ENCODE measurements at regions not wholly inside any gene's neighbourhood (a gene's known extent, or its start where the extent isn't known, plus 50 kb on each side); places are given as distances from the start of the nearest gene placed in this dataset.
"Not testable (repeated sequence)": the region's sequence is repeated elsewhere in the genome, so short reads cannot be mapped to it uniquely, and the experiment has no call there.

- DNase-seq = no peak
Measured at GRCh38 chr7:91719008-91719407, 161.5 kb downstream of the MTERF1 start.

DNA sequence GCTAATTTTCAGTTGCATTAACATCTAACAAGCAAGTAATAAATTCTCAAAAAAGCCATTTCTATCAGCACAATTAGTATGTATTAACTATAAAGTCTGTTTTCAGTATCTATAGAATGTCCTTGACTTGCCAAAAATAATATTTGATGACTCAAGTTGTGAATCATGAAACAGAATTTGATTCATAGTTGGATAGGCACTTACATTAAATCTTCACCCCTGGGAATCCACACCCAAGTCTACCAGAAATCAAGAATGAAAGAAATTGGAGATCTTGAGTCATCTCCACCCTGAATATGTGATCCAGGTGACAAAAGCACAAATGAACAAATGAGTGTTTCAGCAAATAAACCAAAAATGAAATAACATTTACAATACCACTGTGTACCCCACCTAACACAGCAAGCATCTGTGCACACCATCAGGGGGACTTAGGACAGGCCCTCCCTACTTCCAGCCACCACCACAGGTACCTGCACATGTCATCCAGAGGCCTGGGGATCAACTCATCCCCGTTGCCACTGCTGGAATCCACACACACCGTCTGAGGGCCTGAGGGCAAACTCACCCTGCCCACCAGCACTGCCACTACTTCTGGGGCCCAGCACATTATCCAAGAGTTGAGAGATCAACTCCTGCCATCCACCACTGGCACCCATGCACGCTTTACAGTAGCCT lies 160.1 kb downstream of the MTERF1 start:
- DNase-seq = no peak

DNA sequence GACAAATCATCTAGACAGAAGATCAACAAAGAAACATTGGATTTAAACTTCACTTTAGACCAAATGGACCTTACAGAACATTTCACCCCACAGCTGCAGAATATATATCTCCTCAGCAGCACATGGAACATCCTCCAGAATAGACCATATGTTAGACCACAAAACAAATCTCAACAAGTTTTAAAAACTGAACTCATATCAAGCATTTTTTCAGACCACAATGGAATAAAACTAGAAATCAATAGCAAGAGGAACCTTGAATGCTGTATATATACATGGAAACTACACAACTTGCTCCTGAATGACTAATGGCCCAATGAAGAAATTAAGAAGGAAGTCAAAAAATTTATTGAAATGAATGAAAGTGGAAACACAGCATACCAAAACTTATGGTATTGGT lies 157.7 kb downstream of the MTERF1 start:
- DNase-seq = no peak

DNA sequence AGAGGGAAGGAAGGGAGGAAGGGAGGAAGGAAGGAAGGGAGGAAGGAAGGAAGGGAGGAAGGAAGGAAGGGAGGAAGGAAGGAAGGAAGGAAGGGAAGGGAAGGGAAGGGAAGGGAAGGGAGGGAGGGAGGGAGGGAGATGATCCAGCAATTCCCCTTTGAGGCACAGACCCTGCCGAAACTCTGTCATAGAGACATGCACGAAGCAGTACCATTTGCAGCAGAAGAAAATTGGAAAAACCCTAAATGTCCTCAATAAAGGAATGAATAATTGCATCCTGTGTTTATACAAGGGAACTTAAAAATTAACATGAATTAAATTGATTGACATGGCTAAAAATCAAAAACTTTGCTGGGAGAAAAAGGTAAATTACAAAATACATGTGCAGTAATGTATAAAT lies 151.5 kb downstream of the MTERF1 start:
- DNase-seq = not testable (repeated sequence)

- no peak for DNase-seq
Measured at GRCh38 chr7:91731976-91732375, 148.5 kb downstream of the MTERF1 start.

DNA sequence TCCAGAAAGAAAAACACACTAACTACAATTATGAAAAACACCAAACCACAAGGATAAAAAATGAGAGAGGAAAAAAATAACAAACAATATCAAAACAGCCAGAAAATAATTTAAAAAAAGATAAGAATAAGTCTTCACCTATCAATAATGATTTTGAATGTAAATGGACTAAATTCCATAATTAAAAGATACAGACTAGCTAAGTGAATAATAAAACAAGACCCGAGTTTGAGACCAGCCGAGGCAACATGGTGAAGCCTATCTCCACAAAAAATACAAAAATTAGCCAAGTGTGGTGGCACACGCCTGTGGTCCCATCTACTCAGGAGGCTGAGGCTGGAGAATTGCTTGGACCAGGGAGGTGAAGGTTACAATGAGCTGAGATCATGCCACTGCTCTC lies 131.1 kb downstream of the MTERF1 start:
- DNase-seq = no peak

DNA sequence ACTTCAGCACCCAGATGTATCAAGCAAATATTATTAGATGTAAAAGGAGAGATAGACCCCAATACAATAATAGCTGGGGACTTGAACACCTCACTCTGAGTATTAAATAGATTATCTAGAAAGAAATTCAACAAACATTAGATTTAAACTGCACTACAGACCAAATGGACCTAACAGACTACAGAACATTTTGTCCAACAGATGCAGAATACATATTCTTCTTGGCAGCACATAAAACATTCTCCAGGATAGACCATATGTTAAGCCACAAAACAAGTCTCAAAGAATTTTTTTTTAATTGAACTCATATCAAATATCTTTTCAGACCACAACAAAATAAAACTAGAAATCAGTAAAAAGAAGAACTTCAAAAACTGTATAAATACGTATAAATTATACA lies 130.4 kb downstream of the MTERF1 start:
- no peak for DNase-seq

DNA sequence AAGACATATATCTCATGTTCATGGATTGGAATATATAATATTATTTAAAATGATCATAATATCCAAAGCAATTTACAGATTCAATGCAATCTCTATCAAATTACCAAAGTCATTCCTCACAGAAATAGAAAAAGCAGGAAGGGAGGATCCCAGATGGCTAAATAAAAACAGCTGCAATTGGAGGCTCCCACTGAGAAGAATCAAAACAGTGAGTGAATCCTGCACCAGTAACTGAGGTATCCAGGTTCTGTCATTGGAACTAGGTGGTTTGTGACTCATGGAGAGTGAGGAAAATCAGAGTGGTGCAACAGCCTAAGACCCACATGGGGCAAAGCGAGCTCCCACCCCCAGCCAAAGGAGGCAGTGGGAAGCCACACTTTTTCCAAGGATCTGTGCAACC lies 128.4 kb downstream of the MTERF1 start:
- no peak for DNase-seq

DNA sequence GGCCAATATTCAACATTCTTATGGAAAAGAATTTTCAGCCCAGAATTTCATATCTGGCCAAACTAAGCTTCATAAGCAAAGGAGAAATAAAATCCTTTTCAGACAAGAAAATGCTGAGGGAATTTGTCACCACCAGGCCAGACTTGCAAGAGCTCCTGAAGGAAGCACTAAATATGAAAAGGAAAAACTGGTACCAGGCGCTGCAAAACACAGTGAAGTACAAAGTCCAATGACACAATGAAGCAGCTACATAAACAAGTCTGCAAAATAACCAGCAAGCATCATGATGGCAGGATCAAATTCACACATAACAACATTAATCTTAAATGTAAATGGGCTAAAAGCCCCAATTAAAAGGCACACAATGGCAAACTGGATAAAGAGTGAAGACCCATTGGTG lies 126.2 kb downstream of the MTERF1 start:
- DNase-seq = not testable (repeated sequence)

- not testable (repeated sequence) for DNase-seq
Measured at GRCh38 chr7:91755121-91755520, 125.4 kb downstream of the MTERF1 start.

DNA sequence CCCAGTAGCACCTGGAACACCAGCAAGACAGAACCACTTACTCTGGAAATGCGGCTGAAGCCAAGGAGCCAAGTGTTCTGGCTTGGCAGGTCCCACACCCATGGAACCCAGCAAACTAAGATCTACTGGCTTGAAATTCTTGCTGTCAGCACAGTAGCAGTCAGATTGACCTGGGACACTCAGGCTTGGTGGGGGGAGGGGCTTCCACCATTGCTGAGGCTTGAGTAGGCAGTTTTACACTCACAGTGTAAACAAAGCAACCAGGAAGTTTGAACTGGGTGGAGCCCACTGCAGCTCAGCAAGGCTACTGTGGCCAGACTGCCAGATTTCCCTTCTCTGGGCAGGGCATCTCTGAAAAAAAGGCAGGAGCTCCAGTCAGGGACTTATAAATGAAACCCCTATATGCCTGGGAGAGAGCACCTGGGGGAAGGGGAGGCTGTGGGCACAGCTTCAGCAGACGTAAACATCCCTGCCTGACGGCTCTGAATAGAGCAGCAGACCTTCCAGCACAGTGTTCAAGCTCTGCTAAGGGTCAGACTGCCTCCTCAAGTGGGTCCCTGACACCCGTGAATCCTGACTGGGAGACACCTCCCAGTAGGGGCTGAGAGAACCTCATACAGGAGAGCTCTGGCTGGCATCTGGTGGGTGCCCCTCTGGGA lies 121.2 kb downstream of the MTERF1 start:
- no peak for DNase-seq

DNA sequence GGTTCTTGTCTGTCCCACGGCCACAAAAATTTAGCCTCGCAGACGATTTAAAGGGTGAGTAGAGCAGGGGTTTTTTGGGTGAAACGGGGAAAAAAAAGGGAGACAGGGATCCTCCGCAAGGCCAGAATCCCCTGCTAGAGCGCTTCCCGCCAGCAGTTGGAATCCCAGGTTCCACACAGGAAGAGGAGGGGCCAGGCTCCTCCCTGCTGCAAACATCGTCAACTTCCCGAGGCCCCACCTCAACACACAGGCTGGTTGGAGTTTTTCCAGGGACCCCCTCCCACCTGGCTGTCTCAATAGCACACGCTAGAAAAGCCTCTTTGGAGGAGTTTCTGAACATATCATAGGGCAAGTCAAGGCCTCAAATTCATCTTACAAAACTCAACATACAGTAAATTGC lies 112.7 kb downstream of the MTERF1 start:
- DNase-seq = no peak

DNA sequence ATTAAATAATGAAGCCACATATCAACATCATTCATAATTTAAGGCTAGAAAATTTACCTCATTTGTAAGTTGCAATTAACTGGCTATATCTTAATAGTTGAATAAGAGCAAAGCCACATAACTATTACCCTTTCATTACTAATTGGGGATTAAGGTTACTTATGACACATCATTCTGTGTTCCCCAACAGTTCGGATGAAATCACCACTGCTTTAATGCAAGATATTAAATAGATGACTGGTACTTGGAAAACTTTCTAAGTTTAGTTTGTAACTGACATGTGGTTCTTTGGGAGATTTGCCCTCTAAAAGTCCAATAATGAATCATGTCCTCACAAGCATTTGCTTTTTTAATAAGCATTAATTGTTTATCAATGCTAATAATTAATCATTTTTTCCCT lies 109.1 kb downstream of the MTERF1 start:
- no peak for DNase-seq

GRCh38 chr7:91771921-91772815 lies 108.3 kb downstream of the MTERF1 start:
- DNase-seq = no peak

- no peak for DNase-seq
Measured at GRCh38 chr7:91776171-91776570, 104.3 kb downstream of the MTERF1 start.

DNA sequence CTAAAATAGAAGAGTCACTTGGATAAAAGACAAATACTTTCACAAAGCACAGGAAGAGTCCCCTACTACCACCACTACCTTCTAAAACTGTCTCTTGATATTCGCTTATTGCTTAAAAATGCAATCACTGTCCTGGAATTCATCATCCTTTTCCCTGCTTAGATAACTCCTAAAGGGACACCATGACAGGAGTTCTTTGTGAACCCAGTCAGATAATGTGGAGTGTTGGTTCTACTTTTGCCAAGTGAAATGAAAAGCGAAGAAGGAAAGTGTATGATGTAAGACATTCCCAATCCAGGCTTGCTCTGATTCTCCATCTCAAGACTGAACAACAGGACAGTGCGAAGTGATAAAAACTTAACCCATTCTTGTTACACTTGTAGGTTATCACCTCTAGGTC lies 103.0 kb downstream of the MTERF1 start:
- no peak for DNase-seq

DNA sequence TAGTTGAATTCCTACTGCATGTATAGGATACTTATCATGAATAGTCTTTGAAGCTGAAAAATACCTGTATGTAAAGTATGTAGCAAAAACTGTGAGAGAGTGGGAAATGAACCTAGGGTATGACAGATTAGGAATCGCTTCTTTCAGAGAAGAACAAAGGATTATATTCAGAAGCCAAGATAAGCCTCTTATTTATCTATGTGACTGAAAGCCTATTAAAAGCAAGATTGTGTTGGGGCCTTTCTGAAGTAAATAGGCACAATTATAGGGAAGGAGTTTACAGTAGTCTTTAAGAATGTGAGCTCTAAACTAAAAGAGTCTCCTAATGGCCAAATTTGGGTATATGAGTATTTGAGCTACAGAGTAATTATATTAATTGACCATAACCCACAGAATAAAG lies 102.1 kb downstream of the MTERF1 start:
- DNase-seq = no peak

DNA sequence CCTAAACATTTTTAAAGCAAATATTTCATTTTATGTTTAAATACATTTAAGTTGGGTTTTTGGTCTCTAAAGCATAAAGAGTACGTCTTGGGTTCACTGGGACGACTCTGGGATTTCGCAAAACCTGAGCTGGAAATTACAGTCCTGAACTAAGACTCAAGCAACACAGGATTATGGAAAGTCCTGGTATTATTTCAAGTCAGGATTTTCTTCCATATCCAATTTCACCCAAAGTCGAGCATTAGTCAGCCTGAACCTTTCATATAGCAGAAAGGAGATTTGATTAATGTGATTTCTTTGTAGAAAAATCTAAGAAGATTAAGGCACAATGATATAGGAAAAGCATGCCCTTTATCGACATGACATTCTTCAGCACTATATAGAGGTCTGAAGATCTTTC lies 100.0 kb downstream of the MTERF1 start:
- DNase-seq = no peak

DNA sequence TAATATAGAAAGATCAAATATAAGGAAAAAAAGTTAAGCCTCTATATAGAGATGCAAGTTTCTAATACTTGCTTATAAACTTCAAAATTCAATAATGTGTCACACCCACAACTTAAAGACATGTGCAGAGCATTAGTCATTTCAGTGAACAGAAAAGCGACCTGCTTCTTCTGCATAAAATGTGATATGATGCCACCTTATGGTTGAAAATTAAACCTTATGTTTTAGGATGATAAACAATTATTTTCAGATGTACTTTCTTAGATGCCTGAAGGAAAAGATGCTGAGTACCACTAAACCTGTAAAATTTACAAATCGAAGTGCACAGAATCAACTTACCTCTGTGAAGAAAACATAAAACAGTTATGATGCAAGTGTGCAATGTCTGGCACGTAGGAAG lies 96.0 kb downstream of the MTERF1 start:
- peak in 1 of 2 donors; percentile 3 for DNase-seq

GRCh38 chr7:91787931-91788330 lies 92.6 kb downstream of the MTERF1 start:
- DNase-seq = no peak

GRCh38 chr7:91789086-91789485 lies 91.4 kb downstream of the MTERF1 start:
- no peak for DNase-seq

- DNase-seq = no peak
Measured at GRCh38 chr7:91789558-91789957, 90.9 kb downstream of the MTERF1 start.

DNA sequence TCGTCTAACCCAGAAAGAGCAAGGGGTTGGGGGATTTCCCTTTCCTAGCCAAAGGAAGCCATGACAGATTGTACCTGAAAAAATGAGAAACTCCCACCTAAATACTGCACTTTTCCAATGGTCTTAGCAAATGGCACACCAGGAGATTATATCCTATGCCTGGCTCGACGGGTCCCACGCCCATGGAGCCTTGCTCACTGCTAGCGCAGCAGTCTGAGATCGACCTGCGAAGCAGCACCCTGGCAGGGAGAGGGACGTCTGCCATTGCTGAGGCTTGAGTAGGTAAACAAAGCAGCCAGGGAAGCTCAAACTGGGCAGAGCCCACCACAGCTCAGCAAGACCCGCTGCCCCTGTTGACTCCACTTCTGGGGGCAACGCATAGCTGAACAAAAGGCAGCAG lies 89.9 kb downstream of the MTERF1 start:
- not testable (repeated sequence) for DNase-seq

DNA sequence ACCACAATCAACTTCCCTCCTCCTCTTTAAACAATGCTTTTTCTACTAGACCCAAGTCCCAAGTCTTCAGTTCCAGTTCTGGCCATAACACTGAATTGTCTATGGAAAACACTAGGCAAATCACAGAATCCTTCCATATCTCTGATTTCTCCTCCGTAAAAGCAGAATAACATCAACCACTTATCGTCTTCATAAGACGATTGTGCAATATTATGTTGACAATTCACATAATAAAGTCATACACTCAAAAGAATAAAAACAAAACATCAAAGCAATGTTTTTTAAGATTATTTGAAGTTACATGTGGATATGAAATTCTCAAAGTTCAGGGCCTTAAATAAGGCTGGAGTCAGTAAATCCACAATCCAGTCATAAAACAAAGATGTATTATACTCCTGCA lies 84.4 kb downstream of the MTERF1 start:
- DNase-seq = no peak

Data from inflammatory macrophage treated with lipopolysaccharide for 1 hour (primary cell).